GM21526 (cell line): ENCODE measurements at regions not wholly inside any gene's neighbourhood (a gene's known extent, or its start where the extent isn't known, plus 50 kb on each side); places are given as distances from the start of the nearest gene placed in this dataset.
"Not testable (repeated sequence)": the region's sequence is repeated elsewhere in the genome, so short reads cannot be mapped to it uniquely, and the experiment has no call there.

Experiments used
- ATAC-seq: cut with Tn5 transposase; IDR thresholded peaks from one replicate; pipeline ENCODE4 v1.9.1; 2021; ENCODE audit warnings: moderate library complexity; ENCODE audit not compliant: unreplicated experiment, low FRiP score

DNA sequence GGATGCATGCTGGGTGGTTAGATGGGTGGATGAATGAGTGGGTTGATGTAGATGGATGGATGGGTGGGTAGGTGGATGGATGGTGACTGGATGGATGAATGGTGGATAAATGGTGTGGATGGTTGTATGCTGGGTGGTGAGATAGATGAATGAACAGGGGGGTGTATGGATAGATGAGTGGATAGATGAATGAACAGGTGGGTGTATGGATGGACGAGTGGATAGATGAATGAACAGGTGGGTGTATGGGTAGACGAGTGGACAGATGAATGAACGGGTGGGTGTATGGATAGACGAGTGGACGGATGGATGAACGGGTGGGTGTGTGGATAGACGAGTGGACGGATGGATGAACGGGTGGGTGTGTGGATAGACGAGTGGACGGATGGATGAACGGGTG, 108.2 kb downstream of the NPIPB11 start:
- ATAC-seq, result not testable (repeated sequence)

DNA sequence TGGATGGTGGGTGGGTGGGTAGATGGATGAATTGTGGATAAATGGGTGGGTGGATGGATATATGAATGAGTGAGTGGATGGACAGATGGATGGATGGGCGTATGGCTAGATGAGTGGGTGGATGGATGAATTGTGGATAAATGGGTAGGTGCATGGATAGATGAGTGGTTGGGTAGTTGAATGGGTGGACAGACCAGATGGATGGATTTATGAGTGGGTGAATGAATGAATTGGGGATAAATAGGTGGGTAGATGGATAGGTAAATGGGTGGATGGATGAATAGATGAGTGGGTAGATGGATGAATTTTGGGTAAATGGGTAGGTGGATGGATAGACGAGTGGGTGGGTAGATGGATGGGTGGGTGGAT, 108.7 kb downstream of the NPIPB11 start:
- not testable (repeated sequence) for ATAC-seq

DNA sequence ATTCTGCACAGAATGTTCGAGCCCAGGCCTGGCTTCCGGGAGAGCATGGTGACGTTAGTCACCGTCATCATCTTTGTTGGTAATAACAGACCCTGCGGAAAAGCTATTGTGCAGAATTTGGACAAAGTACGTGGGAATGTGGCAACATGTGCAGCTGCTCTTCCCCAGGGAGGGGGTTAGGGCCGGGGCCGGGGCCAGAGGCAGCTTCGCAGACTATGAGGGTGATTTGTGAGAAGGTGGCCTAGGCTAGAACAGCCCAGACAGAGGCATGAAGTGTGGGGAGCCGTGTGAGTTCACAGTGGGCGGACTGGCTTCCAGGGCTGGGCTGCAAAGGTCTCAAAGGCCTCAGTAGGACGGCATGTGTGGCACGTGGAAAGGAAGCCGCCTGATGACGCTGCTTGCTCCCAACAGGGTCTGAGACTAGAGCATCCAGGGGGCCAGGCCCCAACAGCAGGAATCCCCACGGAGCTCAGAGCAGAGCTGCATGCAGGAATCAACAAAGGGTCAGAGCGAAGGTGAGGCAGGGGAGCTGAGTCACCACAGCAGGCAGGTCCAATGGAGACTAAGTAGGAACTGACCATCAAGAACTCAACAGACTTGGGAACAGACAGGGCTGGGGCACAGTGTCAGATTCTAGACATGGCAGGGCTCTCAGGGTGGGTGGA, 109.2 kb downstream of the NPIPB11 start:
- not testable (repeated sequence) for ATAC-seq

- not testable (repeated sequence) for ATAC-seq
Measured at GRCh38 chr16:29296176-29296575, 110.3 kb downstream of the NPIPB11 start.

DNA sequence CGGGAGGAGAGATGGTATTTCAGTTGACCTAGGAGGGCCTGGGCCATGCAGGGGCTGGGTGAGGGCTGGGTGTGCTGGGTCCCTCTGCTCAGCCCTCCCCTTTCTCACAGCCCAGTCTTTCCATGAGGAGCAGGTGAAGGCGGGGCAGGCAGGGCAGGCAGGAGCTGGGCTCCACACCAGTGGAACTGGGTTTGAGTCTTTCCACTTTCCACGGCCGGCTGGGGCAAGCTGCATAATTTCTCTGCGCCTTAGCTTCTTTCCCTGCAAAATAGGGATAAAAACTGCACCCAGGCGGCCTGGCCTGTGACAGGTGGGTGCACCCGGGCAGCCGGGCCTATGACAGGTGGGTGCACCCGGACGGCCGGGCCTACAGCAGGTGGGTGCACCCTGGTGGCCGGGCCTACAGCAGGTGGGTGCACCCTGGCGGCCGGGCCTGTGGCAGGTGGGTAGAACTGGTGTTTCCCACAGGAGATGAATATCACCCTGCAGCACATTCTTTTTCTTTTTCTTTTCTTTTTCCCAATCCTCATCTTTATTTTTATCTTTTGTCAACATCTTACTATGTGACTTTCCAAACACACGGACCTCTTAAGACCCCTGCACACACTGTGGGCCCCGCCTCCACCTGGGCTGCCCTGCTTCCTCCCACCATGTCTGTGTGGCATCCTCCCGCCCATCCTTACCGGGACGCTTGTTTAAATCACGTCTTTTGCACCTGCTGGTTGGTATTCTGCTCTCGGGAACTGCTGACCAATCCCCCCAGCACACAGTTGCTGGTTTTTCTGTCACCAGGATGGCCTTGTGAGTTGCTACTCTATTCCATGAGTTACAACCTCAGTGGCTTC, 111.3 kb downstream of the NPIPB11 start:
- not testable (repeated sequence) for ATAC-seq

DNA sequence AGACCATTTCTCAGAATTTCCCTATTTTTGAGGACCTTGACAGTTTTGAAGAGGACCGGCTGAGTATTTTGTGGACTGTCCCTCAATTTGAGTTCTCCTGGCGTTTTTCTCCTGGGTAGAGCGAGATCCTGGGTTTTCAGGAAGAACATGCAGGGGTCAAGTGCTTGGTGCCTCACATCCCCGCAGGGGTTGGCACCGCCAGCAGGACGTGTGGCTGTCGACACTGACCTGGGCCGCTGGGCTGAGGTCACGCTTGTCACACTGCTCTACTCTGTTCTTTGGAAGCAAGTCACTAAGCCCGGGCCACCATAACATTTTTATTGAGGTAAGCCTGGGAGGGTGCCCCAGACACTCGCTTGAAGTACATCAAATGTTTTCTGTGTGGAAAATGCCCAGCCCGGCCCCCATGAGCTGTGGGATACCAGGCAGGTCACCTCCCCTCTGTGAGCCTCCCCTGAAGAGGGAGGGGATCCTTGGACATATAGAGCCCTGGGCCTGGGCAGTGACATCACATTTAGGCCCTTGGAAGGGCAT, 112.0 kb downstream of the NPIPB11 start:
- ATAC-seq, result not testable (repeated sequence)

- not testable (repeated sequence) for ATAC-seq
Measured at GRCh38 chr16:29293545-29293944, 113.0 kb downstream of the NPIPB11 start.

DNA sequence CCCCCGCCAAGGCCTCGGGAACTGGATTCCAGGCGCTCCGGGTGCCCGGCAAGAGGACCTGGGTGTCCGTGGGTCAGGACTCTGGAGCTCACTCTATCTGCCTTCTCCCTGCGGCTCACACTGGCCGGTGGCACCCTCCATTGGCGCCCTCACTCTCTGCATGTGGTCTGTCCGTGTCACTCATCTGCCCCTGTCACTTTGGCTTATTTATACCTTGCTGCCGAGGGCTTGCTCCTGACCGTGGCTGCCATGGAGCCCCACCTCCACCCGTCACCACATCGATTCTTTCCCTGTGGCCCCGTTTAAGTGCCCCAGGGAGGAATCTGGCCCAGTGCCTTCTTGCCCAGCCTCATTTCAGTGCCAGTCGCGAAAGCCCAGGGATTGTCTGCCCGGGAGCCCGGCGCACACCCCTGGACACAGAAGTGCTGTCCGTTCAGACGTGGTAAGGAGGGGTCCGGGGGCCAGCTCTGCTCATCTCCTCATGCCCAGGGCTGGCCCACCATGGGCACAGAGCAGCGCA, 113.5 kb downstream of the NPIPB11 start:
- ATAC-seq, result not testable (repeated sequence)

DNA sequence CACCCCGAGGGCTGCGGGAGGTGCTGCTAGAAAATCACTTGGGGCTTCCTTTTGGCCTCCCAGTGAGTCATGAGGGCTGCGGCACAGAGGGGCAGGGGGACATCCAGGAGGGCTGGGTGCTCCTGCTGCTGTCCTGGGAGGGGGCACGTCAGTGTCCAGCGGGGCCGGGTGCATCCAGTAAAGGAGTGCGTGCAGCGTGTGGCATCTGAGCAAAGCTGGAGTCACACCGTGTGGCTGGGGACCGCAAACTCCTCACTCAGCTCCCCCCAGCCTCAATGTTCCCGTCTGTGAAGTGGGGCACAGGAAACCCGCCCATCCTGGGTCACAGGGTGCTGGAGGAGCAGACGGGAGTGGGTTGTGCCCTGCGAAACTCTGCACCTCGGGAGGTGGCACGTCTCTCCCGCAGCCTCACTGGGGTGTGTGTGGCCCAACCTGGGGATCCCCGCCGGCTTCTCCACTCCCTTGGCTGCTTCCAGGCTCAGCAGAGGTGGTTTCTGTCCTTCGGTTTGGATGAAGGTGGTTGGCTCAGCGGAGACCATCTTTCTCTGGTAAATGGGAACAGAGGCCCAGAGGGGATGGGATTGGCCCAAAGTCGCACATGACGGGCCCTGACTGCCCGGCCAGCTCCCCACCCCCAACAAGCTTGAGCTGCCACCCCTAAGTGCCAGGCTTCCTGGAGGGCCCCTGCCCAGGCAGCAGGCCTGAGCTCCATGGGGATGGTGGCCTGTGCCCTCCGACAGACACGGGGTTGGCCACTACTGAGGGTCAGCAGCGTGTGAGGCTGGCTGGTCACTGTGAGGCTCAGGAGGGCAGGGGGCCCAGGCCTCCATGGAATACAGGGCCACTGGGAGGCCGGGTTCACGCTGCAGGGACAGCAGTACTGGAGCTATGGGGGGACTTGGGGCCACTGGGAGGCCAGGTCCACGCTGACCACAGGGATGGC, 114.9 kb downstream of the NPIPB11 start:
- ATAC-seq, result not testable (repeated sequence)

GRCh38 chr16:29290631-29291247, 115.8 kb downstream of the NPIPB11 start:
- no peak for ATAC-seq

DNA sequence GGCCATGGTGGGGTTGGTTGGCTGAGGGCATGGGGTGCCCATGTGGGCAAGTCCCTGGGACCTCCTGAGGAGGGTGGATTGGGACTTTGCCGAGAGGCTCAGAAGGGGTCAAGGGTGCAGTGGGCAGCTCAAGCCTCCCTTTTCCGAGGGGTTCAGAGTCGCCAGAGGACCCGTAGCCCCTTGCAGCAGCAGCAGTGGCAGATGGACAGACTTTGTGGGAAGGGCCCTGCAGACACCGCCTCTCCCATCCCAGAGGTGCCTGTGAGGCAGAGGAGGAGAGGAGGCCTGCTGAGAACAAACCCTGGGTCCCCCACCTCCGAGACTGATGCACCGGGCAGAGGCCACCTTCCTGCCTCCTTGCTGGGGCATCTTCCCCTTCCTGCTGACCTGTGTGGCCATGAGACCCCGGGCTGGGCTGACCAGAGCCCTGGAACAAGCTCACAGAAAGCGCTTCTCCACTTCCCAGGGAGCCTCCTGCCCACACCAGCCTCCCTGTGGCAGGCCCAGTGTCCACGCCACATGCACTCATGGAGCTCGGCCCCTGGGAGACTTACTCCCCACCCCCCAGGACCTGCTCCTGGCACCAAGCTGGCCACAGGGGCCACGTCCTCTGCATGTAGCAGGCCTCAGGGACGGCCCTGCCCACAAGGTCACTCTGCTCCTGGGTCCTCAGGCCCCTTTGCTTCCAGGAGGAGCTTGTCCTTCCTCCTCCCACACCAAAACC, 116.8 kb downstream of the NPIPB11 start:
- ATAC-seq, result not testable (repeated sequence)

DNA sequence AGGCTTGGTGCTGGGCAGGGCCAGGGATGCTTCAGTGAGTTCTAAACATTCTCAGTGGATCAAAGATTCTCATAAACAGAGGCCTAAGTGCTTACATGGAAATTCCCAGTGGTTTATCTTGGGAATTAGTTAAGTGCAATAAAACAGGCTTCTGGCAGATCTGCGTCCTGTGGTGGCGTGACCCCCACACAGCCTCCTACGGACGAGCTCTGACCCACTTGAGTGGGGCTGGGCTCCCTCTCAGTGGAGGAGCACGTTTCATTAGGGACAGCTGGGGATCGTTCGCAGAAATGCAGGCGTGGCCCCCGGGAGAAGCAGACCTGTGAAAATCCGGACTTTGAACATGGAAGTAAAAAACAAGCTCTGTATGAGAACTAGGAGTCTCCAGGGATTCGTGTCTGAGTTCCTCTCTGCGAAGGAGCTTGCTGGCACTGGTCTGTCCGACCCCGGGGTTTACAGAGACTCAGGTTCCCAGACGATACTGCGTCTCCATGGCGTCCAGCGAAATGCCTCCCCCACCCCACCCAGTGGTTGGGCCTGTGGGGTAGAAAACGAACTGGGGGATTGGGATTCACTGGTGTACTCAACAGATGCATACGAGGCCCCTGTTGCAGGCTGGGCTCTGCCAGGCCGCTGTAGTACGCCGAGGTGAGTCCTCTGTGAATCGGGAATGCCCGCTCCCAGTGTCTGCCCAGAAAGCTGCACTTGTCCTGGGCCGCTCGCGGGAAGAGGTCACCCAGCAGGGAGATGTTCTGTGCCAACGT, 117.6 kb downstream of the NPIPB11 start:
- not testable (repeated sequence) for ATAC-seq

DNA sequence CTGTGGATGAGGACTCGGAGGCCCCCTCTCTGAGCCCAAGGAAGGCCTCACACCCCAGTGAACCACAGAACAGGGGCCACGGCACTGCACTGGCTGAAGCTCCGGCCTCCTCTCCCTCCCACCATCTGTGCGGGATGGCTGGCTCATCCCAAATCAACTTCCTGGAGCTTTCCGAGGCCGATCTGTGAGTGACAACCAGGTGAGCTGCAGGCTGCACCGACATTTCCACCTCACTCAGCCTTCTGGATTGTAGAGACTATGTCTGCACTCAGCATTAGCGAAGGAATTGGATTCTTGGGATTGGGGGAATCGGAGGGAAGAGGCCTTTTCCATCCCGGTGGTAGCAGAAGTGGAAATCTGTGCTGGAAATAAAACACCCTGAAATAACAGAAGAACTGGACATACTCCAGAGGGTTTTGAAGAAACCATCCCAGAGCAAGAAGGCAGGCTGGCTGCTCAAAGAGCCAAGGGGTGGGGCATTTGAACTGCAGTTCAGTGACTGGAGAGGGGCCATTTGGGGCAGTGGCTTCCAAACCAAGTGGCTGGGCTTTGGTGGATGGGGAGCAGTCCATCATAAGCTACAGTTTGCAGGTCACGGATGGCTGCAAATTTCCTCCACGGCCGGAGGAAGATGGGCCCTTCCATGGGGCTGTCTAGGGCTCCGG, 118.5 kb downstream of the NPIPB11 start:
- ATAC-seq, result not testable (repeated sequence)

- not testable (repeated sequence) for ATAC-seq
Measured at GRCh38 chr16:29287246-29287645, 119.3 kb downstream of the NPIPB11 start.

- not testable (repeated sequence) for ATAC-seq
Measured at GRCh38 chr16:29286796-29287195, 119.7 kb downstream of the NPIPB11 start.

GRCh38 chr16:29286161-29286560, 120.3 kb downstream of the NPIPB11 start:
- ATAC-seq, result not testable (repeated sequence)

- ATAC-seq, result not testable (repeated sequence)
Measured at GRCh38 chr16:29285151-29285885, 121.2 kb downstream of the NPIPB11 start.
